Osteoblast (primary cell): ENCODE measurements at regions not wholly inside any gene's neighbourhood (a gene's known extent, or its start where the extent isn't known, plus 50 kb on each side); places are given as distances from the start of the nearest gene placed in this dataset.

Experiments
- DNase-seq: peaks from one replicate; pipeline ENCODE4 v3.0.0; 2011; ENCODE audit warnings: low spot score, mixed read lengths; ENCODE audit not compliant: insufficient read length; ENCODE audit errors: missing footprints
- H2AFZ ChIP-seq: 2 replicates; pipeline ENCODE4 v1.6.0; 2011; ENCODE audit warnings: mild to moderate bottlenecking, low read length
- H3K27ac ChIP-seq: 2 replicates; pipeline ENCODE4 v1.5.1; 2011; ENCODE audit warnings: mild to moderate bottlenecking, low read depth, low read length, moderate library complexity
- H3K27me3 ChIP-seq: 2 replicates; pipeline ENCODE4 v1.6.0; 2012; ENCODE audit warnings: mild to moderate bottlenecking, control low read depth, inconsistent platforms, low read length, moderate library complexity; ENCODE audit not compliant: insufficient read depth
- H3K36me3 ChIP-seq: 2 replicates; pipeline ENCODE4 v1.5.1; 2011; ENCODE audit warnings: mild to moderate bottlenecking, low read length, control low read depth, moderate library complexity; ENCODE audit not compliant: insufficient read depth
- H3K4me1 ChIP-seq: 2 replicates; pipeline ENCODE4 v1.5.1; 2011; ENCODE audit warnings: mild to moderate bottlenecking, low read length, control low read depth, moderate library complexity; ENCODE audit not compliant: insufficient read depth
- H3K4me2 ChIP-seq: 2 replicates; pipeline ENCODE4 v1.6.0; 2011; ENCODE audit warnings: mild to moderate bottlenecking, low read length; ENCODE audit not compliant: insufficient read depth
- H3K4me3 ChIP-seq: fragments of 200-600 bp; sonication (generic); 3 replicates; pipeline ENCODE4 v1.5.1; 2012; ENCODE audit warnings: mild to moderate bottlenecking, low read length, inconsistent platforms; ENCODE audit not compliant: insufficient read depth
- H3K79me2 ChIP-seq: 2 replicates; pipeline ENCODE4 v1.6.0; 2012; ENCODE audit warnings: mild to moderate bottlenecking, low read length, control low read depth, inconsistent platforms; ENCODE audit not compliant: insufficient read depth
- H3K9me3 ChIP-seq: 2 replicates; pipeline ENCODE4 v1.5.1; 2011; ENCODE audit warnings: low read depth, low read length, control low read depth
- H4K20me1 ChIP-seq: 2 replicates; pipeline ENCODE4 v1.6.0; 2012; ENCODE audit warnings: mild to moderate bottlenecking, low read length, control low read depth; ENCODE audit not compliant: insufficient read depth
- TF ChIP-seq, protein P1 (sequence below): IDR thresholded peaks from 2 replicates; pipeline ENCODE4 v1.5.1; 2011; ENCODE audit warnings: mild to moderate bottlenecking, low read depth, low read length, moderate library complexity; ENCODE audit errors: extremely low read depth

- no peak for DNase-seq
- no peaks in the 10 kb centered on the region for H3K36me3 ChIP-seq
- H3K4me3 ChIP-seq, result no peak overlapping the region
- no peaks in the 10 kb centered on the region for H4K20me1 ChIP-seq
- no peaks in the 10 kb centered on the region for H3K27me3 ChIP-seq
- H3K4me1 ChIP-seq, result no peaks in the 10 kb centered on the region
- H2AFZ ChIP-seq, result no peak overlapping the region
- no peak overlapping the region for H3K4me2 ChIP-seq
- no peak overlapping the region for H3K27ac ChIP-seq
- TF ChIP-seq, protein P1, sequence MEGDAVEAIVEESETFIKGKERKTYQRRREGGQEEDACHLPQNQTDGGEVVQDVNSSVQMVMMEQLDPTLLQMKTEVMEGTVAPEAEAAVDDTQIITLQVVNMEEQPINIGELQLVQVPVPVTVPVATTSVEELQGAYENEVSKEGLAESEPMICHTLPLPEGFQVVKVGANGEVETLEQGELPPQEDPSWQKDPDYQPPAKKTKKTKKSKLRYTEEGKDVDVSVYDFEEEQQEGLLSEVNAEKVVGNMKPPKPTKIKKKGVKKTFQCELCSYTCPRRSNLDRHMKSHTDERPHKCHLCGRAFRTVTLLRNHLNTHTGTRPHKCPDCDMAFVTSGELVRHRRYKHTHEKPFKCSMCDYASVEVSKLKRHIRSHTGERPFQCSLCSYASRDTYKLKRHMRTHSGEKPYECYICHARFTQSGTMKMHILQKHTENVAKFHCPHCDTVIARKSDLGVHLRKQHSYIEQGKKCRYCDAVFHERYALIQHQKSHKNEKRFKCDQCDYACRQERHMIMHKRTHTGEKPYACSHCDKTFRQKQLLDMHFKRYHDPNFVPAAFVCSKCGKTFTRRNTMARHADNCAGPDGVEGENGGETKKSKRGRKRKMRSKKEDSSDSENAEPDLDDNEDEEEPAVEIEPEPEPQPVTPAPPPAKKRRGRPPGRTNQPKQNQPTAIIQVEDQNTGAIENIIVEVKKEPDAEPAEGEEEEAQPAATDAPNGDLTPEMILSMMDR, result no peak
- H3K9me3 ChIP-seq, result no peaks in the 10 kb centered on the region
- no peaks in the 10 kb centered on the region for H3K79me2 ChIP-seq
These were observed 456.3 kb upstream of the ARRDC4 start for GRCh38 chr15:97504031-97504792.

- Histone ChIP-seq H4K20me1 (no peaks in the 10 kb centered on the region), H3K9me3 (peaks cover 2% of the 10 kb centered on the region), H3K79me2 (no peaks in the 10 kb centered on the region), H3K36me3 (no peaks in the 10 kb centered on the region), H2AFZ (no peak overlapping the region), H3K4me2 (no peak overlapping the region), H3K4me3 (no peak overlapping the region), H3K27me3 (no peaks in the 10 kb centered on the region), H3K4me1 (no peaks in the 10 kb centered on the region), H3K27ac (no peak overlapping the region)
- TF ChIP-seq, protein P1, result no peak
- DNase-seq, result no peak
These were observed 442.8 kb upstream of the ARRDC4 start for GRCh38 chr15:97517737-97518136.

GRCh38 chr15:97520689-97521088 lies 439.8 kb upstream of the ARRDC4 start:
- no peak for DNase-seq
- no peaks in the 10 kb centered on the region for H4K20me1 ChIP-seq
- H3K27me3 ChIP-seq, result no peaks in the 10 kb centered on the region
- TF ChIP-seq, protein P1, result no peak
- no peak overlapping the region for H3K4me2 ChIP-seq
- peaks cover 2% of the 10 kb centered on the region for H3K9me3 ChIP-seq
- H3K4me3 ChIP-seq, result no peak overlapping the region
- H3K36me3 ChIP-seq, result no peaks in the 10 kb centered on the region
- no peak overlapping the region for H2AFZ ChIP-seq
- no peaks in the 10 kb centered on the region for H3K79me2 ChIP-seq
- no peak overlapping the region for H3K27ac ChIP-seq
- no peaks in the 10 kb centered on the region for H3K4me1 ChIP-seq

DNA sequence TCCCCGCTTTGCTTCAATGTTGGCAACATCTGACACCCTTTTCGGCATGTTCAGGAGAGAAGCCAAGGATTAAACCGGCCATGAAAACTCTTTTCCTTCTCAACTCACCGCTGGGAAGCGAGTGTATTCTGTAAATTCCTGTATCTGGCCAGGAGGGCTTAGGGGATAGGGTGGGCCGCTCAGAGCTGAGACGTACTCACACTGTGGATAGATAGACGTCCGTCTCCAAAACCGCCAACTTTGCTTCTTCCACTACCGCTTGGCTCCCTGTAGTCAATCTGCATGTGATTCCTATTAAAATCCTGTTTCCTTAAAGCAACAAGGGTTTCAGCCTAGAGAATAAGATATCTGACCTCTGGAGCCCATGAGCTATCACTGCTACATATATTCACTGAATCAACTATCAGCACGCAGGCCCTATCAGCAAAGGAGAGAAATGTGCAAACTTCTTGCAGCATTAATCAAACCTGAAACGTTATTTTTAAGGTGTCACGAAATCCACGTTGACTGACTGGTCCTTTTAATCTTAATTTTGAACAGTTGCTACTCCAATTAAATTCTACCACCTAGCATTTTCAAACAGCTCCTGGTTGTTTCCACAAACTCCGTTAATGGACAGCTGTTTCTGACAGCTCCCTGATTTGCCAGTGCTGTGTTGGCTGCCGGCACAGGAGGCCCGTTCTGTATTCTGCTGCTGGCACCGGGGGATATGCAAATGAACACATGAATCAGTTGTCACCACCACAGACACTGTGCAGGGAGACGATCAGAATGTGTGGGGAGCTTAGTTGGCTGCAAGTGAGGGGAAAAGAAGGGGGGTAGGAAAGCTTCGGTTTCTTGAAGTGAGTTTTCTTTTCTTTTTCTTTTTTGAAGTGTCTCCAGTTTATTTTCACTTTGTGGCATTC lies 438.9 kb upstream of the ARRDC4 start:
- Histone ChIP-seq H3K4me3 (no peak overlapping the region), H3K9me3 (peaks cover under 1% of the 10 kb centered on the region), H3K27ac (no peak overlapping the region), H3K27me3 (no peaks in the 10 kb centered on the region), H3K4me1 (no peaks in the 10 kb centered on the region), H2AFZ (no peak overlapping the region), H3K36me3 (no peaks in the 10 kb centered on the region), H3K4me2 (no peak overlapping the region), H3K79me2 (no peaks in the 10 kb centered on the region), H4K20me1 (no peaks in the 10 kb centered on the region)
- TF ChIP-seq, protein P1, result no peak
- DNase-seq, result no peak
